ENCODE measurements at regions not wholly inside any gene's neighbourhood (a gene's known extent, or its start where the extent isn't known, plus 50 kb on each side); places are given as distances from the start of the nearest gene placed in this dataset.

DNA sequence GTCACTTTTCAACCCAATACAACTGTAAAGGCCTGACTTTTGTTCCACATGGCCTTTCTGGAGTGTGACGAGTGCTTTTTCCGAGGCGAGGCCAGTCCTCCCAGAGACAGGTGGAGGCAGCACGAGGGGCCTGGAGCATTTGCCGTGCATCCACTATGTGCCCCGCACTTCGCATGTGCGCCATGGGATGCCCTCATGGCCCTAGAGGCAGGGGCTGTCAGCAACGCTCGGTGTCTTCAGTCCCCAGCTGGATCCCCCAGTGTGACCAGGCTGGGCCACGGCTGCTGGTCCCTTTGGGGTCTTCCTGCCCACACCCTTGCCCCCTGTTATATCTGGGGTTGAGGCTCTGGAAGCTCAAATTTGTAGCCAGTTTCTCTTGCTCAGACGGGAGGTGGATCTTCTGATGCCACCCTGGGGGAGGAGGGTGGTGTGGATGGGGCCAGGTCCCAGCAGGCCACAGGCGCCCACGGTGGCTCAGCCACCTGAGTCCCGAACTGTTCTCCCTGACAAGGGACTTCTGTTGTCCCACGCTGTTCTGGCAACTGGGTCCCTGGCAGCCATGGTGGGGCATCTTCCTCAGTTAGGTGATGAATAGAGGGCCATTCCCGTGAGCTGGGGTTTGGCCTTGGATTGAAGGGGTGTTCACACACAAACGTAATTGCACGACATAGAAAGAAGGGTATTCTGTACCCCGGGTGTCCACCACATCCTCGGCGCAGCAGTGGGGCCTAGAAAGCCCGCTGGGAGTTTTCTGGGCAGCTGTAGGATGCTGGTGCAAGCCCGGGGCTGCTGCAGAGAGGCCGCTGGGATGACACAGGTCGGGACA is 100.9 kb downstream of the CTTN start:
- Histone ChIP-seq H3K4me3 (ENCODE audit: insufficient read depth, low read length, poor library complexity, severe bottlenecking) (no peak overlapping the region), H3K79me2 (ENCODE audit: insufficient read depth, low read length) (no peaks in the 10 kb centered on the region), H3K36me3 (ENCODE audit: low read length) (no peaks in the 10 kb centered on the region), H2AFZ (ENCODE audit: low read depth, low read length, severe bottlenecking) (no peak overlapping the region), H3K9me2 (replicated peaks; ENCODE audit: insufficient read depth, low read length) (no peaks in the 10 kb centered on the region), H3K9ac (ENCODE audit: low read length) (no peak overlapping the region), H3K4me2 (ENCODE audit: low read depth, low read length, poor library complexity, severe bottlenecking) (no peak overlapping the region), H4K20me1 (ENCODE audit: low read depth, low read length) (no peaks in the 10 kb centered on the region), H3K27ac (ENCODE audit: low read depth, low read length) (no peak overlapping the region), H3K9me3 (ENCODE audit: insufficient read depth, low read length) (no peaks in the 10 kb centered on the region), H3F3A (ENCODE audit: insufficient read depth) (no peaks in the 10 kb centered on the region), H3K27me3 (ENCODE audit: low read length) (no peaks in the 10 kb centered on the region)
- TF ChIP-seq EZH2phosphoT487 (conservative IDR thresholded peaks at IDR 0.05; ENCODE audit: low read length): no peak
- TF ChIP-seq, protein P1, sequence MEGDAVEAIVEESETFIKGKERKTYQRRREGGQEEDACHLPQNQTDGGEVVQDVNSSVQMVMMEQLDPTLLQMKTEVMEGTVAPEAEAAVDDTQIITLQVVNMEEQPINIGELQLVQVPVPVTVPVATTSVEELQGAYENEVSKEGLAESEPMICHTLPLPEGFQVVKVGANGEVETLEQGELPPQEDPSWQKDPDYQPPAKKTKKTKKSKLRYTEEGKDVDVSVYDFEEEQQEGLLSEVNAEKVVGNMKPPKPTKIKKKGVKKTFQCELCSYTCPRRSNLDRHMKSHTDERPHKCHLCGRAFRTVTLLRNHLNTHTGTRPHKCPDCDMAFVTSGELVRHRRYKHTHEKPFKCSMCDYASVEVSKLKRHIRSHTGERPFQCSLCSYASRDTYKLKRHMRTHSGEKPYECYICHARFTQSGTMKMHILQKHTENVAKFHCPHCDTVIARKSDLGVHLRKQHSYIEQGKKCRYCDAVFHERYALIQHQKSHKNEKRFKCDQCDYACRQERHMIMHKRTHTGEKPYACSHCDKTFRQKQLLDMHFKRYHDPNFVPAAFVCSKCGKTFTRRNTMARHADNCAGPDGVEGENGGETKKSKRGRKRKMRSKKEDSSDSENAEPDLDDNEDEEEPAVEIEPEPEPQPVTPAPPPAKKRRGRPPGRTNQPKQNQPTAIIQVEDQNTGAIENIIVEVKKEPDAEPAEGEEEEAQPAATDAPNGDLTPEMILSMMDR (IDR thresholded peaks at IDR 0.05; ENCODE audit: insufficient read depth, low read length, poor library complexity, severe bottlenecking): no peak

DNA sequence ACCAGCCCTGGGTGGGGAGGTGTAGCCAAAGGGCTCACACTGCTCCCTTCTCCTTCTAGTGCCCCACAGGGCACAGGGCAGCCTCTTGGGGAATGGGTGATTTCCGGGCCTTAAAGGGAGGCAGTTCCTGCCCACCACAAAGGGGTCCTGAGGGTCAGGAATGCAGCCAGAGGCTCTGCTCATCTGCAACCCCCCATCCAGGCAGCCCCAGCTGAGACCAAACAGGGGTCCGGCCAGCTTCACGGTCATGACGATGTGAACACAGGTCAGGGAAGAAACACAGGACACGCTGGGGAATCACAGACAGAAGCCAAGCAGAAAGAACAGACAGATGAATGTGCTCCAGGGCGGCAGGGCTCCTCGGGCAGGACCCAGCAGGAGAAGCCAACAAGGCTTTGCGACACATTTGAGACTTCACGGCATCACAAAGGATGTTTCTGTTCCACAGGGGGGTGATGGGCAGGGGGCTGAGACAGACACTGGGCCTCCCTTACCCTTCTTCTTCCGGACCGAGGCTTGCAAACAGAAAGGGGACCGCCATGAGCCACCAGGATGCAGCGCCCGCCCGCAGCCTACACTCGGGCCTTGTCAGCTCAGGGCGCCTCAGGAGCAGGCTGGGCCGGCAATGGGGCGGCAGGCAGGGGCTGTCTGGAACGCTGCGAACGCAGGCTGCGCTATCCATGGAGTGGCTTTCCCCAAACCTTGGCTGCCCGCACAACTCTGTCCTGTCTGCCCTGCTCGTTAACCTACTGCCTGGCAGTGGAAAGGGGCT is 101.9 kb downstream of the CTTN start:
- TF ChIP-seq EZH2phosphoT487 (conservative IDR thresholded peaks at IDR 0.05; ENCODE audit: low read length): no peak
- TF ChIP-seq, protein P1 (IDR thresholded peaks at IDR 0.05; ENCODE audit: insufficient read depth, low read length, poor library complexity, severe bottlenecking): no peak
- Histone ChIP-seq H3K4me2 (ENCODE audit: low read depth, low read length, poor library complexity, severe bottlenecking) (no peak overlapping the region), H3K9ac (ENCODE audit: low read length) (no peak overlapping the region), H4K20me1 (ENCODE audit: low read depth, low read length) (no peaks in the 10 kb centered on the region), H3K4me3 (ENCODE audit: insufficient read depth, low read length, poor library complexity, severe bottlenecking) (no peak overlapping the region), H3F3A (ENCODE audit: insufficient read depth) (no peaks in the 10 kb centered on the region), H3K9me2 (replicated peaks; ENCODE audit: insufficient read depth, low read length) (no peaks in the 10 kb centered on the region), H3K36me3 (ENCODE audit: low read length) (no peaks in the 10 kb centered on the region), H2AFZ (ENCODE audit: low read depth, low read length, severe bottlenecking) (no peak overlapping the region), H3K79me2 (ENCODE audit: insufficient read depth, low read length) (no peaks in the 10 kb centered on the region), H3K9me3 (ENCODE audit: insufficient read depth, low read length) (no peaks in the 10 kb centered on the region), H3K27me3 (ENCODE audit: low read length) (no peaks in the 10 kb centered on the region), H3K27ac (ENCODE audit: low read depth, low read length) (no peak overlapping the region)

DNA sequence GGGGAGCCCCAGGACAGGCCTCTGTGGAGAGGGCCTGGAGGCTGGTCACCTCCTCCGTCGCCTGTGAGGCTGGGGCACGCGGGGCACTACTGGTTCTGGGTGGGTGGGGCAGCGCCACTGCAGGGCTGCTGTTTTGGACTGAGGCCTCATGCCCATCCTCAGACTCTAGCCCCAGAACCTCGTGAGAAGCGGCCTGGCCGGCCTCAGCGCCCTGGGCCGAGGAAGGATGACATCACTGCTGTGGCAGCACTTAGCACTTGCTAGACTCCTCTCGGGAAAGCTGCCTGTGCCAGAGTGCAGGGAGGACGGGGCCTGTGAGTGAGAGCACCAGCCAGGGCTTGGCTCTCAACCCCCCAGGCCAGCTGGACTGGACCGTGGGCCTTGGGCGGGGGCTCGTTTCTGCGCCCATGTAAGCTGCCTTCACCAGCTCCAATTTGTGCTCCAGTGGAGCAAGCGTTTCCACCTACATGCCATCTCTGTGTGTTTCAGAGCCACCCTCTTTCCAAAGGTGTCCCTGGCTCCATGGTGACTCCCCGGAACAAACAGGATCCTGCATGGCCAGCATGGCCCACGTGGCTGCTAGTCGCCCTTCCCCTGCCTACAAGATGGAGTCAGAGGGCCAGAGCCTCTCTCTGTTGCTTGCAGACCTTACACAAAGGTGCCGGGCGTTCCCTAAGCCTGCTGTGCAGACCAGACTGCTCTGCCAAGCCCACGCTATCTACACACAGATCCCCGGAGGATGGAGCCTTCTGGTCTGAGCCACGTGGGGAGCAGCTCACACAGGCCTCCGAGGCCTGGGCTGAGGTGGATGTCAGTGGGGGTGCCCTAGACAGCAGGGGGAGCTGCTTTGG is 102.9 kb downstream of the CTTN start:
- no peaks in the 10 kb centered on the region for H3K9me3 ChIP-seq (ENCODE audit: insufficient read depth, low read length)
- H3K4me3 ChIP-seq (ENCODE audit: insufficient read depth, low read length, poor library complexity, severe bottlenecking): no peak overlapping the region
- H3K79me2 ChIP-seq (ENCODE audit: insufficient read depth, low read length): no peaks in the 10 kb centered on the region
- H3F3A ChIP-seq (ENCODE audit: insufficient read depth): no peaks in the 10 kb centered on the region
- H3K4me2 ChIP-seq (ENCODE audit: low read depth, low read length, poor library complexity, severe bottlenecking): no peak overlapping the region
- no peaks in the 10 kb centered on the region for H3K9me2 ChIP-seq (replicated peaks; ENCODE audit: insufficient read depth, low read length)
- no peaks in the 10 kb centered on the region for H3K36me3 ChIP-seq (ENCODE audit: low read length)
- H4K20me1 ChIP-seq (ENCODE audit: low read depth, low read length): no peaks in the 10 kb centered on the region
- TF ChIP-seq, protein P1 (IDR thresholded peaks at IDR 0.05; ENCODE audit: insufficient read depth, low read length, poor library complexity, severe bottlenecking): no peak
- TF ChIP-seq EZH2phosphoT487 (conservative IDR thresholded peaks at IDR 0.05; ENCODE audit: low read length): no peak
- no peak overlapping the region for H3K9ac ChIP-seq (ENCODE audit: low read length)
- H3K27ac ChIP-seq (ENCODE audit: low read depth, low read length): no peak overlapping the region
- H2AFZ ChIP-seq (ENCODE audit: low read depth, low read length, severe bottlenecking): no peak overlapping the region
- H3K27me3 ChIP-seq (ENCODE audit: low read length): no peaks in the 10 kb centered on the region
